Hepatocyte (in vitro differentiated cells): ENCODE measurements at regions not wholly inside any gene's neighbourhood (a gene's known extent, or its start where the extent isn't known, plus 50 kb on each side); places are given as distances from the start of the nearest gene placed in this dataset.
"Not testable (repeated sequence)": the region's sequence is repeated elsewhere in the genome, so short reads cannot be mapped to it uniquely, and the experiment has no call there.

Experiments
- DNase-seq: peaks from one replicate; pipeline ENCODE4 v3.0.0-alpha.2; 2016; ENCODE audit warnings: low spot score
- H2AFZ ChIP-seq: fragments of 200-600 bp; sonication (generic); 2 replicates; pipeline ENCODE4 v1.6.0; 2016; ENCODE audit warnings: antibody characterized with exemption, mild to moderate bottlenecking
- H3K27ac ChIP-seq: fragments of 200-600 bp; sonication (generic); 2 replicates; pipeline ENCODE4 v1.5.1; 2016; ENCODE audit warnings: mild to moderate bottlenecking
- H3K27me3 ChIP-seq: fragments of 200-600 bp; sonication (generic); 2 replicates; pipeline ENCODE4 v1.6.1; 2016
- H3K36me3 ChIP-seq: fragments of 200-600 bp; sonication (generic); replicated peaks from 2 replicates; pipeline ENCODE4 v1.5.1; 2016; ENCODE audit warnings: low read depth; ENCODE audit not compliant: insufficient read depth
- H3K4me1 ChIP-seq: fragments of 200-600 bp; sonication (generic); 2 replicates; pipeline ENCODE4 v1.5.1; 2016; ENCODE audit warnings: mild to moderate bottlenecking, moderate library complexity; ENCODE audit not compliant: insufficient read depth
- H3K4me2 ChIP-seq: fragments of 200-600 bp; sonication (generic); 2 replicates; pipeline ENCODE4 v1.6.0; 2016
- H3K4me3 ChIP-seq: fragments of 200-600 bp; sonication (generic); 2 replicates; pipeline ENCODE4 v1.5.1; 2016; ENCODE audit warnings: mild to moderate bottlenecking
- H3K79me2 ChIP-seq: fragments of 200-600 bp; sonication (generic); 2 replicates; pipeline ENCODE4 v1.6.0; 2017; ENCODE audit warnings: mild to moderate bottlenecking
- H3K9me2 ChIP-seq: fragments of 200-600 bp; sonication (generic); replicated peaks from 2 replicates; pipeline ENCODE4 v1.6.0; 2017; ENCODE audit warnings: mild to moderate bottlenecking; ENCODE audit not compliant: insufficient read depth
- H3K9me3 ChIP-seq: fragments of 200-600 bp; sonication (generic); 2 replicates; pipeline ENCODE4 v1.5.1; 2016; ENCODE audit warnings: low read depth, mild to moderate bottlenecking
- H4K20me1 ChIP-seq: fragments of 200-600 bp; sonication (generic); 2 replicates; pipeline ENCODE4 v1.6.0; 2016; ENCODE audit warnings: mild to moderate bottlenecking; ENCODE audit not compliant: insufficient read depth, poor library complexity, severe bottlenecking
- CTCF ChIP-seq: fragments of 200-600 bp; sonication (generic); IDR thresholded peaks from 2 replicates; pipeline ENCODE4 v1.5.1; 2016; ENCODE audit warnings: antibody characterized with exemption, mild to moderate bottlenecking; ENCODE audit not compliant: poor library complexity
- EZH2 ChIP-seq: fragments of 200-600 bp; sonication (generic); IDR thresholded peaks from 2 replicates; pipeline ENCODE4 v1.6.1; 2016; ENCODE audit warnings: antibody characterized with exemption, mild to moderate bottlenecking, borderline replicate concordance
- EZH2phosphoT487 ChIP-seq: fragments of 200-600 bp; sonication (generic); IDR thresholded peaks from one replicate; pipeline ENCODE4 v1.6.1; 2018; ENCODE audit warnings: antibody characterized with exemption, mild to moderate bottlenecking, low read depth, moderate library complexity; ENCODE audit not compliant: unreplicated experiment, severe bottlenecking
- WGBS: methylation state at CpG from one replicate; pipeline ENCODE4 v1.1.6; 2016; ENCODE audit warnings: low lambda C conversion rate; ENCODE audit errors: missing lambda C conversion rate; 5-methylcytosine and 5-hydroxymethylcytosine counted together

DNA sequence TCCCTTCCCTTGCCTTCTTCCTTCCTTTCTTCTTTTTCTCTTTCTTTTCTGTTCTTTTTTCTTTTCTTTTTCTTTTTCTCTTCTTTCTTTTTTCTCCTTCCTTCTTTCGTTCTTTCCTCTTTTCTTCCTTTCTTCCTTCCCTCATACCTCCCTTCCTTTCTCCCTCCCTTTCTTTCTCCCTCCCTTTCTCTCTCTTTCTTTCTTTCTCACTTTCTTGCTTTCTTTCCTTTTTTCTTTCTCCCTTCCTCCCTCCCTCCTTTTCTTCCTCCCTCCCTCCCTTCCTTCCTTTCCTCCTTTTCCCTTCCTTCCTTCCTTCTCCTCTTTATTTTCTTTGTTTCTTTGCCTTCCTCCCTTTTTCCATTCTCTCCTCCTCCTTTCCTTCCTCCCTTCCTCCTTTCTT lies 96.3 kb downstream of the POM121L12 start:
- Histone ChIP-seq H3K27ac (no peak overlapping the region), H3K4me1 (no peaks in the 10 kb centered on the region), H3K79me2 (no peaks in the 10 kb centered on the region), H3K4me2 (no peak overlapping the region), H3K4me3 (no peak overlapping the region), H4K20me1 (no peaks in the 10 kb centered on the region), H2AFZ (no peak overlapping the region), H3K27me3 (no peaks in the 10 kb centered on the region), H3K9me2 (no peaks in the 10 kb centered on the region), H3K9me3 (no peaks in the 10 kb centered on the region), H3K36me3 (no peaks in the 10 kb centered on the region)
- WGBS = 40% methylated on average over 1 of the region's 1 CpG
- DNase-seq = no peak
- TF ChIP-seq EZH2phosphoT487 (no peak), CTCF (no peak), EZH2 (no peak)

GRCh38 chr7:53151496-53151895 lies 116.1 kb downstream of the POM121L12 start:
- DNase-seq = no peak
- 90% methylated on average over 2 of the region's 2 CpGs for WGBS
- TF ChIP-seq EZH2 = no peak
- no peak for TF ChIP-seq EZH2phosphoT487
- no peak for TF ChIP-seq CTCF
- H3K9me2 ChIP-seq = no peaks in the 10 kb centered on the region
- no peaks in the 10 kb centered on the region for H3K79me2 ChIP-seq
- no peaks in the 10 kb centered on the region for H3K9me3 ChIP-seq
- H3K27me3 ChIP-seq = no peaks in the 10 kb centered on the region
- H3K36me3 ChIP-seq = no peaks in the 10 kb centered on the region
- H3K4me2 ChIP-seq = no peak overlapping the region
- H3K4me3 ChIP-seq = no peak overlapping the region
- H3K4me1 ChIP-seq = no peaks in the 10 kb centered on the region
- H2AFZ ChIP-seq = no peak overlapping the region
- no peak overlapping the region for H3K27ac ChIP-seq
- no peaks in the 10 kb centered on the region for H4K20me1 ChIP-seq

DNA sequence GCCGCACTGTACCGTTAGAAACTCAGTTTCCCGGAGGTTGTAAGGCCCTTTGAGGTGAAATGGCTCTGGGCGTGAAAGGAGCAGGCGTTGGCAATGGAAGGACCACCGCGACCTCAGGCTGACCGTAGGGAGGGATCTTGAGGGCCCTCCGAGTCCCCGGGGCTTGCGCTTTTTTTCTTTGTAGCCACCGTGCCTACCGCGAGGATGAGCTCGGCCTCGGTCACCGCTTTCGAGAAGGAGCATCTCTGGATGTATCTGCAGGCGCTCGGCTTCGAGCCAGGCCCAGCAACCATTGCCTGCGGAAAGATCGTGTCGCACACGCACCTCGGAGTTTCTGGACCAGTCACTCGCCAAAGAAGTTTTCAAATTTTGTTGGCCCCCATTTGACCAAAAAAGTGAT lies 151.8 kb downstream of the POM121L12 start:
- H3K9me3 ChIP-seq, H2AFZ ChIP-seq, H3K36me3 ChIP-seq, H3K4me1 ChIP-seq, H3K27ac ChIP-seq, H3K4me2 ChIP-seq, DNase-seq, H3K4me3 ChIP-seq, H3K79me2 ChIP-seq, H3K9me2 ChIP-seq, H4K20me1 ChIP-seq, H3K27me3 ChIP-seq: not testable (repeated sequence)
- WGBS = 94% methylated on average over 22 of the region's 27 CpGs

GRCh38 chr7:53191191-53191695 lies 155.8 kb downstream of the POM121L12 start:
- Histone ChIP-seq H3K27ac (no peak overlapping the region), H3K79me2 (no peaks in the 10 kb centered on the region), H3K27me3 (no peaks in the 10 kb centered on the region), H3K4me1 (peaks cover 7% of the 10 kb centered on the region), H3K4me3 (no peak overlapping the region), H3K9me3 (no peaks in the 10 kb centered on the region), H3K4me2 (no peak overlapping the region), H3K9me2 (no peaks in the 10 kb centered on the region), H4K20me1 (no peaks in the 10 kb centered on the region), H2AFZ (no peak overlapping the region), H3K36me3 (no peaks in the 10 kb centered on the region)
- no peak for DNase-seq
- no peak for TF ChIP-seq EZH2phosphoT487
- 74% methylated on average over 3 of the region's 3 CpGs for WGBS
